GM19351 (cell line): ENCODE measurements at regions not wholly inside any gene's neighbourhood (a gene's known extent, or its start where the extent isn't known, plus 50 kb on each side); places are given as distances from the start of the nearest gene placed in this dataset.

ENCODE experiments used
- ATAC-seq: cut with Tn5 transposase; IDR thresholded peaks from one replicate; pipeline ENCODE4 v1.9.1; 2021; ENCODE audit warnings: mild to moderate bottlenecking, moderate library complexity; ENCODE audit not compliant: unreplicated experiment

GRCh38 chr11:26134481-26135355 is 197.2 kb upstream of the ANO3 start:
- ATAC-seq, result no peak

DNA sequence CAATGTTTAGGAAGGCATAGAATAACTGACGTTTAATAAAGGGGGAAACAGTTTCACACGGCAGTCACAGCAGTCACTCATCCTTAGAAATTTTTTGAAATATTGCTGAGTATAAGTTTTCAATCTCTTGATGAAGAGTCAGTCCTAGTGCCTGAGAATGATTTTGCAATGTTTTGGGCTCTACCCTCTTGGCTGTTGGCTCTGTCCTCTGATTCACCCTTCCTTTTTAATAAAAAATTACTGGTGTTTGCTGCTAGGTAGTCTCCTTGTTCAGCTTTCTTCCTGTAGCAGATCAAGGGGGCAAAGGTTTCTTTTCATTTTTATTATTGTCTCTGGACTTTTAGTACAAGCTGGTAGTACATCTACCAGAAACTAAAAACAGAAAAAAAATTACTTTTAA is 194.3 kb upstream of the ANO3 start:
- ATAC-seq, result no peak

- ATAC-seq, result no peak
Observed at GRCh38 chr11:26142891-26143290, 189.0 kb upstream of the ANO3 start.

- no peak for ATAC-seq
Observed at GRCh38 chr11:26143566-26144290, 188.2 kb upstream of the ANO3 start.

- ATAC-seq, result no peak
Observed at GRCh38 chr11:26144291-26144690, 187.6 kb upstream of the ANO3 start.

DNA sequence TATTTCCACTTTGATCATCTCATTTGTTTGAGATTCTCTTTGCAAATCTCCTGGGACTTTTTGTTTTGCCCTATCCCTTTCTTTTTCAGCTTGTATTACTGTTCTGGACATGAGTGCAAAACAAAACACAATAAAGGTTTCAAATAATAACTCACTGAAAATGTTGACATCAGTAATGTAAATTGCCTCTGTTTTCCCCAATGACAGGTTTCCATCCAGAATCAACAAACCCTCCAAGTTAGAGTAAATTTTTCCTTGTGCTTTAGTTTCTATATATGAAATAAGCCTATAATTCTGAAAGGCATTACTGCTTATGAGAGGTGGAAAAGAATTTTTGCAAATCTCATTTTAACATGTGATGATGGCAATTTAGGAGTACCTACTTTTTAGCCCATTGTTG is 187.0 kb upstream of the ANO3 start:
- no peak for ATAC-seq

- ATAC-seq, result no peak
Observed at GRCh38 chr11:26149585-26149984, 182.3 kb upstream of the ANO3 start.

DNA sequence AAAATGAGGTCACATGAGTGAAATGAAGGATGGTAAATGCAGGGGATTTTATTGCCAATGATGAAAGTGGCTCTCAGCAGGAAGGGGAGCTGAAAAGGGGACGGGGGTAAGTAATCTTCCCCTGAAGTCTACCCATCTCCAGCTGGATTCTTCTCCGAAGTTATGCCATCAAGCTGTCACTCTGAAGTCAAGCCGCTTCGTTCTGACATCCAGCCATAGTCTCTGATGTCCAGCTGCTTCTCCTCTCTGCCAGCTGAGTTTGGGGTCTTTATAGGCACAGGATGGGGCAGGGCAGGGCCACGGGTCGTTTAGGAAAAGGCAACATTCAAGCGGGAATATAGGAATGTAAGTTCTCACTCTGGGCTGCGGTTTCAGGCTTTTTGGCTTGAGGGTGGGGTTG is 181.9 kb upstream of the ANO3 start:
- ATAC-seq, result no peak

GRCh38 chr11:26158251-26158650 is 173.7 kb upstream of the ANO3 start:
- no peak for ATAC-seq

DNA sequence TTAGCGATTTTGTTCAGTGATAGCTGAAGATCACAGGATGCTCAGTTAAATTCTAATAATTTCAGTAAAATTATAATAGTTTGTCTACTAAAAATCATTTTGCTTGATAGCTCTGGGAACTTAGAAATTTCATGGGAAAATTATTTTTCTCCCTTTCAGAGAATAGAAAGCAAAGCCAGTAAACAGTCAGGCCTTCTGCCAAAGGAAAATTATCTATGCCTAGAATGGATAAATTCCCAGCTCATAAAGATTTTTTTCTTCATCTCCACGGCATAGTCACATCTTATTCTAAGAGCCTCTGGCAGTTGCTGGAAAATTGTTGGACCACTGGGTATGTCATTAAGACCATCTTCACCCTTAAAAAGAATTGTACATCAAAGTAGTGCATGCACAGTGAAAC is 169.6 kb upstream of the ANO3 start:
- ATAC-seq, result no peak

DNA sequence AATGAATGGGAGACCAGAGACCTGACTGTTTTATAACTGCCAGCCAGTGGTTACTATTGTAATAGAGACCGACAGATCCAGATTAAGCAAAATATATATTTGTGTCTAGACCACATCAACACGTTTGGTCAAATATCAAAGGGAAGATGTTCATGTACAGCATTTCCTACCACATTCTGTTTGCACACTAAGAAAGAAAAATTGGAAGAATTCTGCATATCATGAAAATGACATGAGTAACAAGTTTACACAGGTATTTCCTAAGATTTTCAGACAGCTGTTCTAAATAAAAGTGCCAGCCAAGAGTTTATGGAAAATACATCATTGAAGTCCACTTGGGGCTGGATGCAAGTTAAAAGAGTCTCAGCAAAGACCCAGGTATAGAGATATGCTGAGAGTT is 145.5 kb upstream of the ANO3 start:
- ATAC-seq, result no peak

- ATAC-seq, result no peak
Observed at GRCh38 chr11:26187639-26188038, 144.3 kb upstream of the ANO3 start.

GRCh38 chr11:26188554-26188953 is 143.4 kb upstream of the ANO3 start:
- ATAC-seq, result no peak

- peak; percentile 40 for ATAC-seq
Observed at GRCh38 chr11:26191193-26191592, 140.7 kb upstream of the ANO3 start.

- ATAC-seq, result no peak
Observed at GRCh38 chr11:26193694-26194365, 138.1 kb upstream of the ANO3 start.

DNA sequence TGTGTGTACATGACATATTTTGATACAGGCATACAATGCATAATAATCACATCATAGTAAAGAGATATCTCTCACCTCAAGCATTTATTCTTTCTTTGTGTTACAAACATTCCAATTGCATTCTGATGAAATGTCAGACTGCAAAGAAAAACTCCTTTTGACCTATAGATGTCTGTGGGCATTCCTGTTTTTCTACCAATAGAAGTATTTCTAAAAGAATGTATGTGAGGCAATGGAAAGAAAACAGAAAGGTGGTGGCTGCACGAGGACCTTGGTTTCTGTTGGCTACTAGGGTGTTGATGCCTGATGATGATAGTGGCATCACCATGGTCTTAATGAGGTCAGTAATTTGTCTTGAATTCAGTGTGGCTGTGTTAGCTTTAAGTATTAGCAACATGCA is 137.0 kb upstream of the ANO3 start:
- no peak for ATAC-seq

- ATAC-seq, result no peak
Observed at GRCh38 chr11:26198532-26199096, 133.3 kb upstream of the ANO3 start.

GRCh38 chr11:26199331-26200095 is 132.4 kb upstream of the ANO3 start:
- no peak for ATAC-seq

DNA sequence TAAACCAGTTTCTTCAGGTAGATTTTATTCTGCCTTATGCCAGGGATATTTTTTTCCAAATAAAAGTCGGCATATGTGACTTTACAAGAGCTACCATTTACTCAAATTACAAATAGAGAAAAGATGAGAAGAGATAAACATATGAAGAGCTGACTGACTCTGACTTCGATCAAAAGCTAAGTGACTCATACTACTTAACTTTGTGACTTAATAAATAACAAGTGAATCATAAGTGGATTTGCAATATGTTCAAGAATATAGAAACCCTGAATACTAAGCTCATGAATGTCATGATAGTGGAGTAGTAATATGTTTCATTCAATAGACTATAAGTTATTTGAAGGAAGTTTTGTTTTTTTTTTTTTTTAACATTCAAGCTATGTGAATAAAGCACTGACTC is 130.5 kb upstream of the ANO3 start:
- ATAC-seq, result no peak

- ATAC-seq, result no peak
Observed at GRCh38 chr11:26202754-26203153, 129.2 kb upstream of the ANO3 start.

DNA sequence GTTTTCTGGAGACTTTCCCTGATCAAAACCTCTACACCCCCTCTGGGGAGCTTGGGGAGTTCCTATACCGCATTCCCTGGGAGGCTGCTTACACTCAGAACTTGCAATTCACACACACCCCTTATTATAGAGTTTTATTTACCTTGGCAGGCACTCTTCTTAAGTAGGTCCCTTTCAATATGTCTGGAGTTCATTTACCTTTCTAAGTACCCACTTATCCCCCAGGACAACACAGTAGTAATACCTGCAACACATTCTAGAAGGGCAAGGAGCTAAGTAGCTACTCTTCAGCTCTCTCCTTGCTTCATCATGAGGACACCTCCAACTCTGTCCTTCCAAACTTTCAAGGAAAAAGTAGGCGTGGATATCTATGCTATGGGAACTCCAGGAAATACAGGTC is 127.8 kb upstream of the ANO3 start:
- no peak for ATAC-seq
